ENCODE measurements at regions not wholly inside any gene's neighbourhood (a gene's known extent, or its start where the extent isn't known, plus 50 kb on each side); places are given as distances from the start of the nearest gene placed in this dataset.

GRCh38 chr10:108812906-108813305, 1110.4 kb downstream of the XPNPEP1 start:
- no peak overlapping the region for H3K27ac ChIP-seq
- no peak for TF ChIP-seq CTCF (IDR thresholded peaks at IDR 0.05)
- no peaks in the 10 kb centered on the region for H3K9me3 ChIP-seq
- no peaks in the 10 kb centered on the region for H3K4me1 ChIP-seq (ENCODE audit: control insufficient read depth in 1 of 2, insufficient read depth in 1 of 2, low read depth in 1 of 2, low read length in 1 of 2)
- no peaks in the 10 kb centered on the region for H3K27me3 ChIP-seq
- H3K36me3 ChIP-seq = no peaks in the 10 kb centered on the region
- no peak overlapping the region for H3K4me3 ChIP-seq (ENCODE audit: low read depth in 1 of 2, low read length in 1 of 2)

GRCh38 chr10:108812296-108812695, 1111.0 kb downstream of the XPNPEP1 start:
- no peak overlapping the region for H3K4me3 ChIP-seq (ENCODE audit: low read depth in 1 of 2, low read length in 1 of 2)
- no peaks in the 10 kb centered on the region for H3K27me3 ChIP-seq
- H3K4me1 ChIP-seq (ENCODE audit: control insufficient read depth in 1 of 2, insufficient read depth in 1 of 2, low read depth in 1 of 2, low read length in 1 of 2) = no peaks in the 10 kb centered on the region
- H3K36me3 ChIP-seq = no peaks in the 10 kb centered on the region
- TF ChIP-seq CTCF (IDR thresholded peaks at IDR 0.05) = no peak
- H3K27ac ChIP-seq = no peak overlapping the region
- H3K9me3 ChIP-seq = no peaks in the 10 kb centered on the region

- no peak overlapping the region for H3K27ac ChIP-seq
- no peaks in the 10 kb centered on the region for H3K4me1 ChIP-seq (ENCODE audit: control insufficient read depth in 1 of 2, insufficient read depth in 1 of 2, low read depth in 1 of 2, low read length in 1 of 2)
- TF ChIP-seq CTCF (IDR thresholded peaks at IDR 0.05) = no peak
- H3K36me3 ChIP-seq = no peaks in the 10 kb centered on the region
- no peak overlapping the region for H3K4me3 ChIP-seq (ENCODE audit: low read depth in 1 of 2, low read length in 1 of 2)
- H3K9me3 ChIP-seq = no peaks in the 10 kb centered on the region
- no peaks in the 10 kb centered on the region for H3K27me3 ChIP-seq
Observed at GRCh38 chr10:108808228-108808627, 1115.1 kb downstream of the XPNPEP1 start.

- Histone ChIP-seq H3K4me3 (ENCODE audit: low read depth in 1 of 2, low read length in 1 of 2) (no peak overlapping the region), H3K27ac (no peak overlapping the region), H3K27me3 (no peaks in the 10 kb centered on the region), H3K36me3 (no peaks in the 10 kb centered on the region), H3K9me3 (no peaks in the 10 kb centered on the region), H3K4me1 (ENCODE audit: control insufficient read depth in 1 of 2, insufficient read depth in 1 of 2, low read depth in 1 of 2, low read length in 1 of 2) (no peaks in the 10 kb centered on the region)
- TF ChIP-seq CTCF (IDR thresholded peaks at IDR 0.05) = no peak
Observed at GRCh38 chr10:108801775-108802517, 1121.4 kb downstream of the XPNPEP1 start.

- no peaks in the 10 kb centered on the region for H3K4me1 ChIP-seq (ENCODE audit: control insufficient read depth in 1 of 2, insufficient read depth in 1 of 2, low read depth in 1 of 2, low read length in 1 of 2)
- H3K36me3 ChIP-seq = no peaks in the 10 kb centered on the region
- no peak overlapping the region for H3K27ac ChIP-seq
- TF ChIP-seq CTCF (IDR thresholded peaks at IDR 0.05) = no peak
- H3K27me3 ChIP-seq = no peaks in the 10 kb centered on the region
- H3K4me3 ChIP-seq (ENCODE audit: low read depth in 1 of 2, low read length in 1 of 2) = no peak overlapping the region
- no peaks in the 10 kb centered on the region for H3K9me3 ChIP-seq
Observed at GRCh38 chr10:108801220-108801619, 1122.1 kb downstream of the XPNPEP1 start.
